GM21515 (cell line): ENCODE measurements at regions not wholly inside any gene's neighbourhood (a gene's known extent, or its start where the extent isn't known, plus 50 kb on each side); places are given as distances from the start of the nearest gene placed in this dataset.

Experiments
- ATAC-seq: cut with Tn5 transposase; IDR thresholded peaks from one replicate; pipeline ENCODE4 v1.9.1; 2021; ENCODE audit not compliant: unreplicated experiment

- ATAC-seq: no peak
These were observed 463.9 kb upstream of the PROK2 start for GRCh38 chr3:72248869-72249268.

DNA sequence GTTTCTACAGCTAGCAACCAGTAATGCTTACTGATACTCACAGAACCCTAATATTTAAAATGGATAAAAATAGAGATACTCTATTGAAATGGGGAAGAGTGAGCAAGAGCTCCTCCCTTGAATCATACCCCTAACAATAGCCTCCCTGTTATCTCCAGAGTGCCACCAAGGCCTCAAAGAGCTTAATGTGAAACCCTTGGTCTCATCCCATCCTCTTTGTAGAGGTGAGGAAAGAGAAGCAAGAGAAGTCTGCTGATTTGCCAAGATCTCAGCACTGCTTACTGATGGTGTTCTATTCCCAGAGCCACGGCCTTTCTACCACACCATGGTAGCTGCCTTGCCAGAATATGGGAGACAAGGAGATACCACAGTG, 463.4 kb upstream of the PROK2 start:
- ATAC-seq: no peak

DNA sequence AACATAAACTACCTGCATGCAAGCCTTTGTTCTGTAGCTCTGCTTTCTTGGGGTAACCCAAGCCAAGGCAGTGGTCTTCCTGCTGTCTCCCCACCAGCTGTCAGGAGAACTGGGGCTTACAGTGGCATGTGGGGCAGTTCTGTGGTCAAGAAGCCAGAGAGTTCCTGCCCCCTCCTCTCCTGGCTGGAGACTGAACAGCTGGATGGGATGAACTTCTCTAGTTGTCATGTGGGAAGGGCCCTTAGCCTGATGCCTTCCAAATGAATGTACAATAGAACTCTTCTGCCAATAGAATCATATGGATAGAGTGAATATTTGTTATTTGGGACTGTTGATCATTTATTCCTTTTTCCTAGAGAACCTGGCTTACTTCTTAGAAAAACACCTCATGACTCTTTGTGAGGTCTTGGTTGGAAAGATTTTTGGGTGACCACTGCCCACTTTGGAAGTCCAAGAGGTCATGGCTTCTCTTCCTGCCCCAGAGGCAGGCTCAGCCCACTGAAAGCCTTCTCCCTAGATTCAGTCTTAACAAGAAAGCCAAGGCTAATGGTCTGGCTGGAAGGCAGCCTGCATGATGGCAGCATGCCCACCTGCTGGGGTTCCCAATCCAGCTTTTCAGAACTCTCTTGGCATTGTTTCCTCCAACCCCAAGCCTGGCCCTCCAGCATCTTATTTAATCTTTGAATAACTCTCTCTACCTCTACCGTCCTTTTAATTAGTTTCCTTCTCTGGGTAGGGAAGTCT, 462.9 kb upstream of the PROK2 start:
- ATAC-seq: no peak

- no peak for ATAC-seq
These were observed 462.2 kb upstream of the PROK2 start for GRCh38 chr3:72247126-72247525.

- no peak for ATAC-seq
These were observed 461.7 kb upstream of the PROK2 start for GRCh38 chr3:72246685-72247084.

DNA sequence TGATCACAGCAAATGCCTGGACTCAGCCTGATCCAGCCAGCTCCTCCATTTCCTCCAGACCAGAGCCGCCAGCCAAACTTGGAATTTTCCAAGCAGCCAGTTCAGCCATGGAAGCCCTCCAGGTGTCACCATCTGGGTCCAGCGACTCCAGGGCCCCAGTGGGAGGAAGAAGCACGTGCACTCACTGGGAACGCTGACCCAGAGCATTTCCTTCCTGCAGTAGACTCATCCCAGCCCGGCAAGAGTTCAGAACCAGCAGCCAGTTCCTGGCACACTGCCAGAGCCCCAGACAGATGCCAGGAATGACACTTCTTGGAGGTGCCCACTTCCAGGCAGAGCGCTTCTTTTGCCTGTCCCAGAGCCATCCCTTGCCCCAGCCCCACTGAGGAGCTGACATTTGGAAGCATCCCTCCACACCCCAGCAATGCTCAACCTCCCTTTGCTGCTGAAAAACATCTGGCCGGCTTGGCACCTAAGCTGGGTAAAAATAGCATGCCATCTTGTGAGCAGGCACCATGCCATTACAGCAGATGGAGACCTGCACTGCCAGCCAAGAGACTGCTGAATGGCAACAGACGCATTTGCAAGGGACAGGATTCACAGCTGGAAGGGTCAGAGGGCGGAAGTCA, 460.3 kb upstream of the PROK2 start:
- no peak for ATAC-seq

DNA sequence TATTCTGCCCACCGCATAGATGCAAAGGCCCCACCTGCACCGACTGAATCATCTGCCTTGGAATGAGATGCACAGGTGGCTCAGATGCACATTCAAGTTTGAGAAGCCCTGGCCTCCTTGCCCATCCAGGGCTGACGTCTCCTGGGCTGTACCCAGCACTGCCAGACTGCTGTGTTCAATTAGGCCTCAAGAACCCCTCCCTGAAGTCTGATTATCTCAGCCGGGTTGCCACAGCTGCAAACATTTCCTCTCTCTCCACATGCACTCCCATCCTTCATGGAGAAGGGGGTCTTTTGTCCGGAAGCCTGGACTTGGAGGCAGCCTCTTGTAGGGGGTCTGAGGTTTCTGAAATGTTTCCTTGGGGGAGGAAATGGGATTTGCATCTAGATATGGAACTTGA, 459.4 kb upstream of the PROK2 start:
- no peak for ATAC-seq

DNA sequence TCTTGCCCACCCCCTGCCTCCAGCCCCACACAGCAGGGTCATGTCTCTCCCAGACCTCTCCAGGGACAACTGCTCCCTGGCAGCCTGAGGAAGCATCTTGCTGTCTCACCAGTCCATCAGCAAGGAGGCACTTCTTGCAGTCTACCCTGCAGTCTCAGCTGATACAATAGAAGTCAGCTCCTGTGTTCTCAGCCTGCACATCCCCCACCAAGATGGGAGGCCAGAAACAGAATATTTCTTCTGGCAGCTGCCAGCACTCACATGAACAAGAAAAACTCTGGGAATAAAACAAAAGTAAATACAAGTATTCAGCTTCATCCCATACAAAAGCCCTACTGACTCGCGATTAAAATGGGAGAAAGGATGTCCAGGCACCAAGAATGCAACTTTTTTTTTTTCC, 457.4 kb upstream of the PROK2 start:
- ATAC-seq: no peak

DNA sequence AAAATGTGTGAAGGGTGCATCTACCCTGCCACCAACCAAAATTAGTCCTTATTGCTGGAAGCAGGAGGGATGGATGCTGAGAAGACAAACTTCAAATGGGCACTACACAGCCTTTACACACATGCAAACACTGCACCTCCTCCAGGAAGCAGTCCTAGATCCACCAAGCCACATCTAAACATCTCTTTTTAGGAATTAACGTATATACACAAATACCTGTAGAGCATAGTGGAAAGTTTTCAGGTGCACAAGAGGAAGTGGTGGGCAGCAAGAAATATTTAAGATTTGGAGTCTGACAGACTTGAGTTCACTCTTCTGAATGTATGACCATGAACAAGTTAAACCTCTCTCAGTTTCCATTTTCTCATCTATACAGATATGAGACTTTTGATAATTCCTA, 456.6 kb upstream of the PROK2 start:
- no peak for ATAC-seq

DNA sequence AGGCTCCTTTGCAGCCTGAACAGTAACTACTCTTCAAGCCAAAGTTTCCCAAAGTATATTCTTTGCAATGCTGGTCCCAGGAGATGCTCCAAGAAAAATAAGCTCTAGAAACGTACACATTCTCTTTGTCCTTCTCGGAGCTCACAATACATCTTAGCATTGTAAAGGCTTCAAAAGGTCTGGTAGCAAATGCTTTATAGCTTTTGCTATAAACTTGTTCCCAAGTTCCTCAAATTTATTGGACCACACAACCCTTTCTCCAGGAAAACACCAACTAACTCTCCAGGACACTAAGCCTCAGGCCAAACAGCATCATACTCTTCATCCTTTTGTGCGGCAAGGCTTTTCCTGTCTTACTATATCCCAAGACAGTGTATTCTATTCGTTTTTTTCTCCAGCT, 455.6 kb upstream of the PROK2 start:
- no peak for ATAC-seq

GRCh38 chr3:72238801-72239200, 453.9 kb upstream of the PROK2 start:
- ATAC-seq: no peak

DNA sequence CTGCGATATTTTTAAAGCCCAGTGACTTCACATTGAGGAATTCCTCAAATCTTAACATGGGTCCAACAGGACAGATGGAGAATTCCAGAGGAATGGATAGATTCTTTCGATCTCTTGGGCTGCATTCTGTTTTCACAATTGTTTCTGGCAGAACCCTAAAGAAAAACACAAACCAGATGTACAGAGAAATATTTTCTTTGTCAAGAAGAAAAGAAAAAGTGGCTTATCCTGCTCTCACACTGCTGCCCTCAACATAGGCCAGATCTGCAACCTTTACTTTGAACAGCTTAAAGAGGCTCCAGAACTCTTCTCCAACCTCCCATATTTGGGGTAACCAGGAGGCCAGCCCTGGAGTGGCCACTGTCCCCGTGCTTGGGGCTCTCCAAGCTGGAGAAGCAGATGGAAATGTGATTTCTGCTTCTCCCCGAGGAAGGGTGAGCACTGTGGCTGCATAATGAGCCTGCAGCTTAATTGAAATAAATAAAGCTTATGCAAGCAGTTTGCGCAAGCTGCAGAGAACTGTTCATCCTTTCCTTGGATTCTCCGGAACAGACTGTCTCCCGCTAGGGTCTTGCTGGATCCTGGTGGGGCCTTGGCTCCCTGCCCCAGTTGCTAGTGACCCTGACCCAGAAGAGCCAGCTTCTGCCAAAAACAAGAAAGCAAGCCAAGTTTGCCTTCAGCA, 453.2 kb upstream of the PROK2 start:
- no peak for ATAC-seq

DNA sequence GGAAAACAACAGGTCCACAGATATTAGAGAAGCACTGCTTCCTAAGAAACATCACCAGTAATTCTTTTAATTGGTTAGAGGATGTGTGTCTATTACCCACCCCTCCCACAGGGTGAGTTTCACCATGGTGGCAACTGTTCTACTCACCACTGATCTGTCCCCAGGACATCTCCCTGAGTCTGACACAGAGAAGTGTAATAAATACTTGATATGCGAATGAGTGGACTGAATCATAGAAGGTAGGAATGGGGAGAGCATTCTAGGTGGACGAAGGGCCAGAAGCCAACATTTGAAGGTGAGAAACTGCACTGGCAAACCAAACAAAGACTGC, 452.7 kb upstream of the PROK2 start:
- no peak for ATAC-seq

GRCh38 chr3:72234391-72234790, 449.4 kb upstream of the PROK2 start:
- no peak for ATAC-seq

GRCh38 chr3:72233571-72233970, 448.6 kb upstream of the PROK2 start:
- ATAC-seq: no peak

GRCh38 chr3:72232777-72233176, 447.8 kb upstream of the PROK2 start:
- ATAC-seq: no peak

DNA sequence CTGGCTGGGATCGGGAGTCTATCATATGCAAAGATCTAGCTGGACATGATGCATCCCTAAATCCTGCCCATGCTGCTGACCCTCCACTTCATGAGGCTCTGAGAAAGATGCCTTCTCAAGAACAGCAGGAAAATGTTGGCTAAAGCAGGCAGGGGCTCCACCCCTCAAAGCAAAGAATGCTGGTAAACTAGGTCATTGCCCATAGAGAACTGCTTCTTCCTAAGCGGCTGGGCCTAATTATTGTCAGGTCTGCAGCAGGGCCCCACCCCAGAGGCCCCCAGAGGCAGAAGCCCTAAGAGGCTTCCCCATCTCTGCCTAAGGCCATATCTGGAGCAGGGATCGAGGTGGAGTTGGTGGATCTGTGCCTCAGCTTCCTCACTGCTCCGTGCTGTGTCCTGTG, 447.4 kb upstream of the PROK2 start:
- no peak for ATAC-seq

GRCh38 chr3:72231439-72232196, 446.7 kb upstream of the PROK2 start:
- ATAC-seq: no peak

GRCh38 chr3:72230774-72231379, 445.9 kb upstream of the PROK2 start:
- no peak for ATAC-seq

GRCh38 chr3:72229952-72230351, 445.0 kb upstream of the PROK2 start:
- no peak for ATAC-seq

- no peak for ATAC-seq
These were observed 442.6 kb upstream of the PROK2 start for GRCh38 chr3:72227486-72228070.
